Stomach (tissue), 4 donors: ENCODE measurements at regions not wholly inside any gene's neighbourhood (a gene's known extent, or its start where the extent isn't known, plus 50 kb on each side); places are given as distances from the start of the nearest gene placed in this dataset.

ENCODE experiments used
- POLR2A ChIP-seq, 4 donors: fragments of 450-650 bp; IDR thresholded peaks; one replicate each; pipeline ENCODE4 v1.6.1; 2016; ENCODE audit warnings: antibody characterized with exemption in 4 of 4, control low read depth in 2 of 4, mild to moderate bottlenecking in 1 of 4, moderate library complexity in 1 of 4
- TF ChIP-seq, protein P1 (sequence below), 7 experiments: fragments of 450-650 bp in 4 of 7; fragments of 200-600 bp in 3 of 7; sonication (generic) in 3 of 7; IDR thresholded peaks; one replicate each; pipeline ENCODE4 v1.5.1; 2016 to 2019; ENCODE audit warnings: antibody characterized with exemption in 7 of 7, control low read depth in 2 of 7, mild to moderate bottlenecking in 1 of 7

DNA sequence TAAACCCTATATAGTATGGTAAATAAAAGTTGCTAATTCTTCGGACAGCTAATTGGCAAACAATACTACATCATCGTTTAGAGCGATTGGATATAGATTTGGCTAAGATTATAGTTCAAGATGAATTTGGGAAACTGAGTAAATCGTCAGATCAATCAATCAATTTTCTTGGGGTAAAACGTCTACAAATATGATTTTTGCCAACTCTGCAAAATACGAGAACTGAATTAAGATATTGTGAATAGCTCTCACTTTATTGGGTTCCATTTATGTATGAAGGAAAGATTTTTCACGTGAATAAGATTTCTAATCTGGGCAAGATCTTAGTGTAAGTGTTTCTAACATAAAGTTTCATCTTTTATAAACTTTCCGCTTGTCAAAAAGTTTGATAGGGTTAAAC is 132.9 kb upstream of the AGR3 start:
- TF ChIP-seq, protein P1, sequence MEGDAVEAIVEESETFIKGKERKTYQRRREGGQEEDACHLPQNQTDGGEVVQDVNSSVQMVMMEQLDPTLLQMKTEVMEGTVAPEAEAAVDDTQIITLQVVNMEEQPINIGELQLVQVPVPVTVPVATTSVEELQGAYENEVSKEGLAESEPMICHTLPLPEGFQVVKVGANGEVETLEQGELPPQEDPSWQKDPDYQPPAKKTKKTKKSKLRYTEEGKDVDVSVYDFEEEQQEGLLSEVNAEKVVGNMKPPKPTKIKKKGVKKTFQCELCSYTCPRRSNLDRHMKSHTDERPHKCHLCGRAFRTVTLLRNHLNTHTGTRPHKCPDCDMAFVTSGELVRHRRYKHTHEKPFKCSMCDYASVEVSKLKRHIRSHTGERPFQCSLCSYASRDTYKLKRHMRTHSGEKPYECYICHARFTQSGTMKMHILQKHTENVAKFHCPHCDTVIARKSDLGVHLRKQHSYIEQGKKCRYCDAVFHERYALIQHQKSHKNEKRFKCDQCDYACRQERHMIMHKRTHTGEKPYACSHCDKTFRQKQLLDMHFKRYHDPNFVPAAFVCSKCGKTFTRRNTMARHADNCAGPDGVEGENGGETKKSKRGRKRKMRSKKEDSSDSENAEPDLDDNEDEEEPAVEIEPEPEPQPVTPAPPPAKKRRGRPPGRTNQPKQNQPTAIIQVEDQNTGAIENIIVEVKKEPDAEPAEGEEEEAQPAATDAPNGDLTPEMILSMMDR (IDR thresholded peaks at IDR 0.05) = no peak
- no peak for TF ChIP-seq POLR2A (IDR thresholded peaks at IDR 0.05)
